T-helper 2 cell treated with Interferon-gamma antibody and Interleukin-4, amounts not matched to agents 5 μg/mL and 100 μg/mL, for 36 hours (primary cell): ENCODE measurements at regions not wholly inside any gene's neighbourhood (a gene's known extent, or its start where the extent isn't known, plus 50 kb on each side); places are given as distances from the start of the nearest gene placed in this dataset.

ENCODE experiments used
- DNase-seq: peaks from one replicate; pipeline ENCODE4 v3.0.0; 2021; ENCODE audit warnings: low spot score
- H3K27ac Mint-ChIP-seq: one replicate; pipeline ENCODE4 v1.8.0; 2021; ENCODE audit warnings: mild to moderate bottlenecking, mixed read lengths
- H3K27me3 Mint-ChIP-seq: one replicate; pipeline ENCODE4 v1.8.0; 2021; ENCODE audit warnings: low read depth, mixed read lengths
- H3K36me3 Mint-ChIP-seq: one replicate; pipeline ENCODE4 v1.8.0; 2021; ENCODE audit warnings: low read depth, mixed read lengths
- H3K4me1 Mint-ChIP-seq: one replicate; pipeline ENCODE4 v1.8.0; 2021; ENCODE audit warnings: low read depth, mixed read lengths
- H3K4me3 Mint-ChIP-seq: one replicate; pipeline ENCODE4 v1.8.0; 2022; ENCODE audit warnings: mild to moderate bottlenecking, moderate library complexity, mixed read lengths
- H3K9me3 Mint-ChIP-seq: one replicate; pipeline ENCODE4 v1.8.0; 2021; ENCODE audit warnings: mixed read lengths

DNA sequence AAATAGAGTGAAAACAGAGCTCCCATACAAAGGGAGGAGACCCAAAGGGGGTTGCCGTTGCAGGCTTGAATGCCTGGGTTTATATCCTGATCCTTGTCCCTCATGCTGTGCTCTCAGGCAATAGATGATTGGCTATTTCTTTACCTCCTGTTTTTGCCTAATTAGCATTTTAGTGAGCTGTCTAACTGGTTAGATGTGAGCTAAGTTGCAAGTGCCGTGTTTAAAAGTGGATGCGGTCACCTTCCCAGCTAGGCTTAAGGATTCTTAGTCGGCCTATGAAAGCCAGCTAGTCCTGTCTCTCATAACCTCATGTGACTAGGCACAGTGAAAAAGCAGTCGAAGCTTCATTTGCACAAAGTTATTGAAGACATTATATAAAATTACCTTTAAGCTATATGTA lies 356.7 kb upstream of the TMPRSS15 start:
- Mint-ChIP-seq H3K36me3 (no peaks in the 10 kb centered on the region), H3K27me3 (no peaks in the 10 kb centered on the region), H3K27ac (no peak overlapping the region), H3K9me3 (peaks cover 34% of the 10 kb centered on the region), H3K4me1 (no peaks in the 10 kb centered on the region), H3K4me3 (no peak overlapping the region)
- DNase-seq: no peak

- Mint-ChIP-seq H3K36me3 (no peaks in the 10 kb centered on the region), H3K9me3 (peaks cover 29% of the 10 kb centered on the region), H3K4me1 (no peaks in the 10 kb centered on the region), H3K27ac (no peak overlapping the region), H3K4me3 (no peak overlapping the region), H3K27me3 (no peaks in the 10 kb centered on the region)
- no peak for DNase-seq
Observed at GRCh38 chr21:18764720-18765119, 361.1 kb upstream of the TMPRSS15 start.

DNA sequence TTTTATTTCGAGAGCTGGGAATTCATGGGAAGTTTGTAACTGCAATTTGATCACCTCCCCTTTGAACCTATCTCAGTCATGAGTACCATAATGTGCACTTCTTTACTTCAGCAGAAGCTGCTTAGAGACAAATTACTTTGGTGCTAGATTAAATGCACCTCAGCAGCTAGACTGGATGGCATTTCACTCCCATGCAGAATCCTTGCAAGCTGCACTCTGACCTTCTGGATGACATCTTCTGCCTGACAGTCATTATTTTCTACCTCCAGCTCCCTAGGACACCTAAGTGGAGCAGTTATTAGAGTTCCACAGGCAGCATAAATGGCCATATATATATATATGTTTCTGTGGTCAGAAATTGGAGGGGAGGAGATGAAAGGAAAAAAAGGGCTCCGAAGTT lies 366.0 kb upstream of the TMPRSS15 start:
- no peaks in the 10 kb centered on the region for H3K27me3 Mint-ChIP-seq
- no peak for DNase-seq
- H3K4me1 Mint-ChIP-seq: no peaks in the 10 kb centered on the region
- H3K27ac Mint-ChIP-seq: no peak overlapping the region
- peaks cover 37% of the 10 kb centered on the region for H3K9me3 Mint-ChIP-seq
- H3K4me3 Mint-ChIP-seq: no peak overlapping the region
- H3K36me3 Mint-ChIP-seq: no peaks in the 10 kb centered on the region

DNA sequence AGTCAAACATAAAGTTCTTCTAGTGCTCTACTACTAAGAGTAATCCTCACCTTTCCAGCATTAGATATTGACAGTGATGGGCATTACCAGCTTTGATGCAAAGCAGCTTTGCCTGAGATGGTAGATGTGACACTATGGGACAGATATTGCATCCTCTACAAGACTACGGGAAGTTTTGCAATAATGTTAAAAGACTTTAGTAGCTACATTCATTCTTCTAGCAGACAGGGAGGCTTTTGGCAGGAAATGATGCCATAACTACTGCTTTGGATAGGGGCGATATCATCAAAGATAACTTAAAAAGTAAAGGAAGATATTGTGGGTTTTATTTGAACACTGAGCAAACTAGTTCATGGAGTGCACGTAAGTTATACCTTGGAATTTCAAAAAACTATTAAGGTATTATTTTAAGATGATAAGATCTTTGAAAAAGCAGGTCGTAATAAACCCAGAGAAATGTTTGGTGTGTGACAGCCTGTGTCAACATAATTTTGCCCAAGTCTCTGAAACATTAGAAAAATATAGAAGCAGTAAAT lies 368.3 kb upstream of the TMPRSS15 start:
- no peaks in the 10 kb centered on the region for H3K4me1 Mint-ChIP-seq
- peaks cover 29% of the 10 kb centered on the region for H3K9me3 Mint-ChIP-seq
- no peak overlapping the region for H3K27ac Mint-ChIP-seq
- H3K4me3 Mint-ChIP-seq: no peak overlapping the region
- no peak for DNase-seq
- H3K27me3 Mint-ChIP-seq: no peaks in the 10 kb centered on the region
- no peaks in the 10 kb centered on the region for H3K36me3 Mint-ChIP-seq

DNA sequence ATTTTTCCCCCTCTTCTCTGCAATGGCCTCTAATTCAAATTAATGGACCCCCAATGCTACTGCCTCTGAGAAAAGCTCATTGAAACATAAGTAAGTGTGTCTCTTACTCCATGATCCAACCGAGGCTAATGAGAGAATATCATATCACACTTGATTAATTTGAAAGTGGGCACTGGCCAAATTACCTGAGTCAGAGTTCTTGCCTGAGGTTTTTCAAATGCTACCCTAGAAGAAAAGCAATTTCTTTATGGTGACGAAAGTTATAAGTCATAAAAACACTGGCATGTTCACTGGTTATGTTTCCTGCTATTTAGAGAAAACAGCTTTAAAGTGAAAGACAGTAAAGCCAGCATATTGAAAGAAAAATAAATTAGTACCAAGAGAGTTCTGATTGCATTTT lies 368.8 kb upstream of the TMPRSS15 start:
- Mint-ChIP-seq H3K27ac (no peak overlapping the region), H3K27me3 (no peaks in the 10 kb centered on the region), H3K36me3 (no peaks in the 10 kb centered on the region), H3K4me3 (no peak overlapping the region), H3K4me1 (no peaks in the 10 kb centered on the region), H3K9me3 (peaks cover 30% of the 10 kb centered on the region)
- no peak for DNase-seq

DNA sequence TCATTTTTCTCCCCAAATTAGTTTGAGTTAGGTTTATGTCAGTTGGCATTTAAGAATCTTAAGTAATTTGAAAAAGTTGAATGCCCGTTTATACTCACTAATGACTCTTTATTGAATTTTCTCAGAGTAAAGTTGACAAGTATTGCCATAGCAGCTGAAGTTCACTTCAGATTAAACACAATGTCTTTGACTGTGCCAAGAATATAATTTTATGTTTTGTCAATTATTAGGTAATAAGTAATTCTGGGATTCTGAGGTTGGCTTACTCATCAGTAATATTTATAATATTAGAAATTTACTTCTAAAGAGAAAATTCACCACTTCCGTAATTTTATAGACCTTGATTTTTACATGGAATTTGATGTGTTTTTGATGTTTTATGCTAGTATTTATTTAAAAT lies 369.3 kb upstream of the TMPRSS15 start:
- Mint-ChIP-seq H3K27me3 (no peaks in the 10 kb centered on the region), H3K4me1 (no peaks in the 10 kb centered on the region), H3K4me3 (no peak overlapping the region), H3K27ac (no peak overlapping the region), H3K9me3 (peaks cover 32% of the 10 kb centered on the region), H3K36me3 (no peaks in the 10 kb centered on the region)
- DNase-seq: no peak

- Mint-ChIP-seq H3K4me3 (no peak overlapping the region), H3K4me1 (no peaks in the 10 kb centered on the region)
Observed at GRCh38 chr21:18776936-18777335, 373.4 kb upstream of the TMPRSS15 start.

GRCh38 chr21:18782721-18783120 lies 379.1 kb upstream of the TMPRSS15 start:
- DNase-seq: no peak
- Mint-ChIP-seq H3K9me3 (peaks cover 52% of the 10 kb centered on the region), H3K36me3 (no peaks in the 10 kb centered on the region), H3K4me1 (no peaks in the 10 kb centered on the region), H3K27ac (no peak overlapping the region), H3K4me3 (no peak overlapping the region), H3K27me3 (no peaks in the 10 kb centered on the region)

More at GRCh38 chr21:18776936-18777335, 373.4 kb upstream of the TMPRSS15 start:
- no peak for DNase-seq
- Mint-ChIP-seq H3K36me3 (no peaks in the 10 kb centered on the region), H3K27me3 (no peaks in the 10 kb centered on the region), H3K27ac (no peak overlapping the region), H3K9me3 (peaks cover 39% of the 10 kb centered on the region)

- no peak for DNase-seq
- Mint-ChIP-seq H3K4me1 (no peaks in the 10 kb centered on the region), H3K27me3 (no peaks in the 10 kb centered on the region), H3K4me3 (no peak overlapping the region), H3K36me3 (no peaks in the 10 kb centered on the region), H3K27ac (no peak overlapping the region), H3K9me3 (peaks cover 63% of the 10 kb centered on the region)
Observed at GRCh38 chr21:18801468-18801867, 397.9 kb upstream of the TMPRSS15 start.

DNA sequence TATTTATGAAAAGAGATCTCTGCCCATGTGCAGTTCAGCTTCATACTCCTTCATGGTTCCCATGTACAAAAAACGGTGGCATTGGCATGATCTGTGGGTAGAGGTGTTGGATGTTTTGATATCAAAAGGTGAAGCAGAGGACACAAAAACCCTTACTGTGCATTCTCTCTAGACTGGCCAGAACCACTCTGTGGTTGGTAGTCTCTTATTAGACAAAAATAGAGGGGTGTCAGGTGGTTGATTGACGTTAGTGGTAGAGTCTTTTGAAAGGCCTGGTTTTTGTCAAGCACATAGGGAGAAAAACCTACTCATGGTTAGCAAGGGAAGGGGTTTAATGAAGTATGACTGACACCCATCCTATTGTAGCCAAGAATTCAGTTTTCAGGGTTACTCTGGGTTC lies 400.0 kb upstream of the TMPRSS15 start:
- Mint-ChIP-seq H3K27me3 (no peaks in the 10 kb centered on the region), H3K9me3 (peaks cover 76% of the 10 kb centered on the region), H3K36me3 (no peaks in the 10 kb centered on the region), H3K4me1 (no peaks in the 10 kb centered on the region), H3K4me3 (no peak overlapping the region), H3K27ac (no peak overlapping the region)
- DNase-seq: no peak

DNA sequence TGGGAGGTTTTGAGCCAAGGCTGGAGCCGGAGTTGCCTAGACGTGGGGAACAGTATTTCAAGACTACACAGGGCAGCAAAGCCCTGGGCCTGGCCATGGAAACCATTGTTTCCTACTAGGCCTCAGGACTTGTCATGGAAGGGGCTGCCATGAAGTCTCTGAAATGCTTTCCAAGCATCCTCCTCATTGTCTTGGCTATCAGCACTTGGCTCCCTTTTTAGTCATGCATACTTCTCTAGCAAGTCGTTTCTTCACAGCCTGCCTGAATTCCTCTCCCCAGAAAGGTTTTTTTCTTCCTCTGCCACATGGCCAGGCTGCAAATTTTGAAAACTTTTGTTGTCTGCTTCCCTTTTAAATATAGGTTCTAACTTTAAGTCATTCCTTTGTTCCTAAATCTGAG lies 406.6 kb upstream of the TMPRSS15 start:
- Mint-ChIP-seq H3K27me3 (no peaks in the 10 kb centered on the region), H3K36me3 (no peaks in the 10 kb centered on the region), H3K4me1 (no peaks in the 10 kb centered on the region), H3K9me3 (peaks cover 71% of the 10 kb centered on the region), H3K27ac (no peak overlapping the region), H3K4me3 (no peak overlapping the region)
- DNase-seq: no peak

- H3K4me3 Mint-ChIP-seq: no peak overlapping the region
- no peaks in the 10 kb centered on the region for H3K36me3 Mint-ChIP-seq
- no peak for DNase-seq
- peaks cover 69% of the 10 kb centered on the region for H3K9me3 Mint-ChIP-seq
- no peaks in the 10 kb centered on the region for H3K27me3 Mint-ChIP-seq
- no peaks in the 10 kb centered on the region for H3K4me1 Mint-ChIP-seq
- H3K27ac Mint-ChIP-seq: no peak overlapping the region
Observed at GRCh38 chr21:18812308-18812707, 408.7 kb upstream of the TMPRSS15 start.

- no peak for DNase-seq
- Mint-ChIP-seq H3K27ac (no peak overlapping the region), H3K27me3 (no peaks in the 10 kb centered on the region), H3K4me3 (no peak overlapping the region), H3K9me3 (peaks cover 56% of the 10 kb centered on the region), H3K4me1 (no peaks in the 10 kb centered on the region), H3K36me3 (no peaks in the 10 kb centered on the region)
Observed at GRCh38 chr21:18819507-18819906, 415.9 kb upstream of the TMPRSS15 start.

DNA sequence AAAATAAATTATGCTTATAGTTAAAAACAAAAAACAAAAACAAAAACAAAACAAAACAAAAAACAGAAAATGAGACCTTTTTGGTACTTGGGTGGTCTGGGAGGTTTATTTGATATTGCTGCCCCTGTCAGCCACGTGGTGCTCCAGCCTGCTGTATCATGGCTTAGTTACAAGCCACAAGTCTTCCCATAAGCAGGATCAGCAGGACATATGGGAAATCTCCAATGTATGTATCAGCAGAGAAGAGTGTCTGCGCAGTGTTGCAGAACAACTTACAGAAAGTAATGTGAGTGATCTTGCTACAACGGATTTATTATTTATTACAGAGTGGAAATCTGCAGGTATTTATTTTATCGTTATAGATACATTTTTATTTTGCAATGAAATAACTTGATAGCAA lies 423.0 kb upstream of the TMPRSS15 start:
- H3K27me3 Mint-ChIP-seq: no peaks in the 10 kb centered on the region
- H3K4me3 Mint-ChIP-seq: no peak overlapping the region
- no peak for DNase-seq
- H3K27ac Mint-ChIP-seq: no peak overlapping the region
- H3K9me3 Mint-ChIP-seq: peaks cover 46% of the 10 kb centered on the region
- no peaks in the 10 kb centered on the region for H3K36me3 Mint-ChIP-seq
- H3K4me1 Mint-ChIP-seq: no peaks in the 10 kb centered on the region

DNA sequence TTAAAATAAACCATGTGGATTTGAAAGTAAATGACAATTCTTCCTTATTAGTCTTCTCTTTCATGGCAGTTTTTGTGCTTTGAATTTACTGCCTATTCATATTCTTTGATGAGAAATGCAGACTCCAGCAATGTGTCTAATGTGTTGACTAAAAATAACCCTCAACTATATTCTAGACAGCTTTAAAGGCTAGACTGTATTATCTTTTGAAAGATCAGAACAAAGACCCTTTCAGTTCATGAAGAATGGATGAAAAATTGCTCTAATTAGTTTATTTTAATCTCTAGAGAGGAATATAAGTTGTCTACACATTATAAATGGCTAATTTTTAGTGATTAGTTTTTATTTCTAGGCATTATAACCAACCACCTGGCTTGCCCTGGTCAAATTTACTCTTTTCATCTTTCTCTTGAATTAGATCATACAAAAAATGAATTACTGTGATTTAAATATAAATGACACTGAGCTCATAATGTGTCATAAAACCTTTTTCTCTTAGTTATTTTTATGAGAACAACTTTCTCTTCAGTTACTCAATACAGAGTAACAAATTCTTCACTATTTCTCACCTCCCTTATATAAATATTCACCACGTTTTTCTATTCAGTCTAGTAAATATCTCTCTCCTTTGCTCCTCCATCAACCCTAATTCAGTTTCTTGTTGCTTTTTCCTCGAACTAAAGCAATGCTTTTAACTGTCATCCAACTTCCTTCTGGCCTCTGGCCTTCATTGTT lies 428.5 kb upstream of the TMPRSS15 start:
- Mint-ChIP-seq H3K36me3 (no peaks in the 10 kb centered on the region), H3K4me3 (no peak overlapping the region), H3K27me3 (no peaks in the 10 kb centered on the region), H3K27ac (no peak overlapping the region), H3K9me3 (peaks cover 41% of the 10 kb centered on the region), H3K4me1 (no peaks in the 10 kb centered on the region)
- no peak for DNase-seq
